Immature natural killer cell (primary cell): ENCODE measurements at regions not wholly inside any gene's neighbourhood (a gene's known extent, or its start where the extent isn't known, plus 50 kb on each side); places are given as distances from the start of the nearest gene placed in this dataset.

Source experiments
- DNase-seq, 3 donors: peaks; one replicate each; pipeline ENCODE4 v3.0.0; 2022; ENCODE audit warnings: mixed read lengths in 1 of 3
- H3K27ac Mint-ChIP-seq, 6 donors: one replicate each; pipeline ENCODE4 v1.8.0; 2020; ENCODE audit warnings: mixed read lengths in 6 of 6, mild to moderate bottlenecking in 5 of 6, inconsistent platforms in 4 of 6, moderate library complexity in 3 of 6
- H3K27me3 Mint-ChIP-seq, 3 donors: one replicate each; pipeline ENCODE4 v1.8.0; 2020 to 2021; ENCODE audit warnings: low read depth in 3 of 3, mild to moderate bottlenecking in 3 of 3, mixed read lengths in 3 of 3, moderate library complexity in 3 of 3, inconsistent platforms in 1 of 3
- H3K36me3 Mint-ChIP-seq, 3 donors: one replicate each; pipeline ENCODE4 v1.8.0; 2020; ENCODE audit warnings: mixed read lengths in 3 of 3, inconsistent platforms in 2 of 3, mild to moderate bottlenecking in 2 of 3
- H3K4me1 Mint-ChIP-seq, 2 donors: one replicate each; pipeline ENCODE4 v1.8.0; 2020; ENCODE audit warnings: inconsistent platforms in 2 of 2, mild to moderate bottlenecking in 2 of 2, mixed read lengths in 2 of 2, moderate library complexity in 1 of 2
- H3K4me3 Mint-ChIP-seq, 5 donors: one replicate each; pipeline ENCODE4 v1.8.0; 2020; ENCODE audit warnings: mild to moderate bottlenecking in 5 of 5, mixed read lengths in 5 of 5, inconsistent platforms in 3 of 5, moderate library complexity in 3 of 5
- H3K9me3 Mint-ChIP-seq, 6 donors: one replicate each; pipeline ENCODE4 v1.8.0; 2020; ENCODE audit warnings: mild to moderate bottlenecking in 6 of 6, mixed read lengths in 6 of 6, inconsistent platforms in 4 of 6, moderate library complexity in 3 of 6

- Mint-ChIP-seq H3K27me3 (peaks cover 0 to 2% (median 0%) of the 10 kb centered on the region in 3 donors), H3K4me3 (no peak overlapping the region)
Observed at GRCh38 chr7:9781710-9782109, 1192.0 kb upstream of the PHF14 start.

DNA sequence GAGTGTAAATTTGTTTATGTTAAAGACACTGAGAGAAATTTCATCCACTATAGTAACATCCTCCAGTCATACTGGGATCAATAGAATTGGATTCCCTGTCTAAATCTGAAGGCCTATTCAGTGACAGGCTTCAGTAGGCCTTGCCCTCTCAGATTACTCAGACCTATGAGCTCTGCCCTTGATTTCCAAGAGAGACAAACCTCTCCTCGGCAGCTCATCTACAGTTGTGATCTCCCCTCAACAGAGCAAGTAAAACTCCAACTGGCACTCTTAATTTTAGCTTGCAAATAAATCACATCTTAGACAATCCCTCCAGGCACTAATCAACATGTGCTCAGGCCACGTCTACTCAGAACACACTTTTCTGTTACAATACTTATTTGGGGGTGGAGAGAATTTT is 1191.4 kb upstream of the PHF14 start:
- no peak overlapping the region for H3K27ac Mint-ChIP-seq
- DNase-seq = no peak
- no peak overlapping the region for H3K4me3 Mint-ChIP-seq
- H3K9me3 Mint-ChIP-seq = peaks cover 8 to 42% (median 13%) of the 10 kb centered on the region in 6 donors
- no peaks in the 10 kb centered on the region for H3K36me3 Mint-ChIP-seq
- no peaks in the 10 kb centered on the region for H3K4me1 Mint-ChIP-seq
- H3K27me3 Mint-ChIP-seq = peaks cover 0 to 2% (median 0%) of the 10 kb centered on the region in 3 donors

More at GRCh38 chr7:9781710-9782109, 1192.0 kb upstream of the PHF14 start:
- Mint-ChIP-seq H3K9me3 (peaks cover 2 to 42% (median 13%) of the 10 kb centered on the region in 6 donors), H3K27ac (no peak overlapping the region), H3K36me3 (no peaks in the 10 kb centered on the region), H3K4me1 (no peaks in the 10 kb centered on the region)
- DNase-seq = no peak

GRCh38 chr7:9785211-9785610 is 1188.5 kb upstream of the PHF14 start:
- no peak for DNase-seq
- peaks cover 6 to 38% (median 15%) of the 10 kb centered on the region in 6 donors for H3K9me3 Mint-ChIP-seq
- peaks cover 0 to 2% (median 0%) of the 10 kb centered on the region in 3 donors for H3K27me3 Mint-ChIP-seq
- no peaks in the 10 kb centered on the region for H3K4me1 Mint-ChIP-seq
- H3K36me3 Mint-ChIP-seq = no peaks in the 10 kb centered on the region
- no peak overlapping the region for H3K27ac Mint-ChIP-seq
- no peak overlapping the region for H3K4me3 Mint-ChIP-seq

DNA sequence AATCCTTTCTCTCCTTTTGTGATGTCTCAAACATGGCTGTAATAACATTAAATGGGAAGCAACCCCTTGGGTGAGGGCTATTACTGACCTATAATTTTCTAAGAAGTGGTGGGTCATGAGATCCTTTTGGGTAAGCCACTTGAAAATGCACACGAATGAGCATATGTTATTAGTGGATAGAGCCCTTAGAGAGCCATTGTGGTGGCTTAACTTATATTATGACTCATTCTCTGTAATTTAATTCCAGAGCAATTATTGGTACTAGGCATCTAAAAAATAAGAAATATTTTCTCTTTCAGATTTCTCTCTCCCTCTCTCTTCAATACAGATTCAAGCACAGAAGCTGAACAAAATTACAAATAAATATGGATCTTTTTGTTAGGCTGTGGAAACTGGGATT is 1177.4 kb upstream of the PHF14 start:
- H3K4me1 Mint-ChIP-seq = no peaks in the 10 kb centered on the region
- no peaks in the 10 kb centered on the region for H3K36me3 Mint-ChIP-seq
- peaks cover 5 to 49% (median 10%) of the 10 kb centered on the region in 6 donors for H3K9me3 Mint-ChIP-seq
- no peak for DNase-seq
- H3K4me3 Mint-ChIP-seq = no peak overlapping the region
- H3K27ac Mint-ChIP-seq = no peak overlapping the region
- H3K27me3 Mint-ChIP-seq = no peaks in the 10 kb centered on the region

DNA sequence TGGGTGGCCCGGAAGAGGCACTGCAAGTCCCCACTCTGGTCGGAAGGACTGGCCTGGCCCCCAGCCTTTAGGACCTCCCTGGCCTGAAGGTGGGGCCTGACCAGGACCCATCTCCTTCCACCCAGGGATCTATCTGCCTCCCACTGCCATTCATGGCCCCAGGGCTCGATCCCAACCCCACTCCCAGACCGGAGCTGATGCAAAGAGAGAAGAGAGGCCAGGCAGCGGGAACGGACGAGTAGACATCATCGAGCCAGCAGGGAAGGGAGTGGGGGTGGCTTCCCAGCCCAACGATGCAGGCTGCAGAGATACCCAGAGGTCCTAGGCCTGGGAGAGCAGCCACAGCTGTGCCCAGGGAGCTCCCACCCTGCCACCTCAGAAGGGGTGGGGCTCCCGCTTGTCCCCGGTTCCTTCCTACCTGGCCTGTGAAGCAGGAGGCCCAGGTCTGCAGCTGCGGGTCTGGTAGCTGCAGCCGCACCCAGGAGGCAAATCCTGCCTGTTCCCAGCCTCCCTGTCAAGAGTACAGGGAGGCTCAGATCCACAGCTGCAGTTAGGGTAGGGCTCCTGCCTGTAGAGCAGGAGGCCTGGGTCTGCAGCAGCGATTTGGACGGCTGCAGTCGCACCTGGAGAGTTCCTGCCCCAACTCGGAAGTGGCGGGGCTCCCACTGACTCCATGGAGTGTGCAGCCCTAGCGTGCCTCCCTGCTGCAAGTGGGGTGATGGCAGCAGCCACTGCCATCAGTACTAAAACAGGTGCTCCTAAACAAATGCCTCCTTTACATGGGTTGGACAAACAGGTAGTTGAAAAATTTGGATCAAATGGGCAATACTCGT is 1151.0 kb upstream of the PHF14 start:
- Mint-ChIP-seq H3K9me3 (peaks cover 10 to 50% (median 29%) of the 10 kb centered on the region in 6 donors), H3K36me3 (peaks cover 0 to 4% (median 0%) of the 10 kb centered on the region in 3 donors), H3K27me3 (peaks cover 0 to 4% (median 3%) of the 10 kb centered on the region in 3 donors), H3K4me3 (no peak overlapping the region), H3K4me1 (no peaks in the 10 kb centered on the region), H3K27ac (no peak overlapping the region)
- DNase-seq = no peak

GRCh38 chr7:9835199-9835598 is 1138.5 kb upstream of the PHF14 start:
- Mint-ChIP-seq H3K27ac (no peak overlapping the region), H3K27me3 (peaks cover 0 to 2% (median 0%) of the 10 kb centered on the region in 3 donors), H3K9me3 (peaks cover 4 to 35% (median 12%) of the 10 kb centered on the region in 6 donors), H3K4me3 (no peak overlapping the region), H3K4me1 (no peaks in the 10 kb centered on the region), H3K36me3 (no peaks in the 10 kb centered on the region)
- DNase-seq = no peak

DNA sequence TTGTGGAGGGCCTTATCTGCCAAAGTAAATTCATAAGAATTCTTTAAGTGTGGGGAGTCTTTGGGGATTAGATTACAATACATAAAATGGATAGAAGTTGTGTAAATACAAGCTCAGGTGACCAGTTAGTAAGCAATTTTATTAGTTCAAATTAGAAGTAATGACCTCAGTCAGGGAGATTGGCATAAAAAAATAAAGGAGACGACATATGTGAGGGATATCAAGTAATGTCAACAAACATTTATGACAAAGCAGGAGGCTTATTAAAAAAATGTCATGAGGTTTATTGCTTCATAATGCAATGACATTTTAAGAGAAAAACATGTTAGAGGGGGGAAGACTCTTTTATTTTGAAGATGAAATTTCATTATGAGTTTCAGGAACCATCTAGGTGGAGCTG is 1137.0 kb upstream of the PHF14 start:
- Mint-ChIP-seq H3K27ac (no peak overlapping the region), H3K36me3 (no peaks in the 10 kb centered on the region), H3K4me3 (no peak overlapping the region), H3K27me3 (peaks cover 0 to 2% (median 0%) of the 10 kb centered on the region in 3 donors), H3K4me1 (no peaks in the 10 kb centered on the region), H3K9me3 (peaks cover 4 to 30% (median 12%) of the 10 kb centered on the region in 6 donors)
- no peak for DNase-seq

DNA sequence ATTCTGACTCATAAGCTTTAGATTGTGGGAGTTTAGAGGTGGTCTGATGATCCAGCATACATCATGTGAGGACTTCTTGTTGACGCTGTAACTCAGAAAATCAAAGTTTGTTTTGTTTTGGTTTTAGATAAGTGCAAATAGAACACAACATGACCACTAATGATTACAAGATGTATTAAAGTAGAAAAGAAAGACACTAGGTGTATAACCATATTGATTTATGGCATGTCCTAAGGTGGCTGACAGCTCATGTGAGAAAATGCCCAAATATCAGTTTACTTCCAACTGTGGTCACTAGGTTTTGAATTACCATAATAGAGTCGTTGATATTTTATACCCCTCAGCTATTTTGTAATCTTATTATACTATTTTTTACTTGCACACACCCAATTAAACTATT is 1131.4 kb upstream of the PHF14 start:
- DNase-seq = no peak
- peaks cover 0 to 4% (median 0%) of the 10 kb centered on the region in 3 donors for H3K27me3 Mint-ChIP-seq
- no peak overlapping the region for H3K4me3 Mint-ChIP-seq
- H3K9me3 Mint-ChIP-seq = peaks cover 0 to 21% (median 6%) of the 10 kb centered on the region in 6 donors
- no peaks in the 10 kb centered on the region for H3K4me1 Mint-ChIP-seq
- no peak overlapping the region for H3K27ac Mint-ChIP-seq
- H3K36me3 Mint-ChIP-seq = no peaks in the 10 kb centered on the region

GRCh38 chr7:9846902-9847301 is 1126.8 kb upstream of the PHF14 start:
- Mint-ChIP-seq H3K27ac (no peak overlapping the region), H3K4me3 (no peak overlapping the region), H3K4me1 (no peaks in the 10 kb centered on the region), H3K36me3 (no peaks in the 10 kb centered on the region), H3K27me3 (peaks cover 0 to 4% (median 0%) of the 10 kb centered on the region in 3 donors), H3K9me3 (peaks cover 0 to 7% (median 5%) of the 10 kb centered on the region in 6 donors)
- no peak for DNase-seq

- H3K27me3 Mint-ChIP-seq = no peaks in the 10 kb centered on the region
- H3K27ac Mint-ChIP-seq = no peak overlapping the region
- peaks cover 2 to 25% (median 13%) of the 10 kb centered on the region in 6 donors for H3K9me3 Mint-ChIP-seq
- no peaks in the 10 kb centered on the region for H3K36me3 Mint-ChIP-seq
- no peak for DNase-seq
- no peaks in the 10 kb centered on the region for H3K4me1 Mint-ChIP-seq
- H3K4me3 Mint-ChIP-seq = no peak overlapping the region
Observed at GRCh38 chr7:9854605-9855004, 1119.1 kb upstream of the PHF14 start.

DNA sequence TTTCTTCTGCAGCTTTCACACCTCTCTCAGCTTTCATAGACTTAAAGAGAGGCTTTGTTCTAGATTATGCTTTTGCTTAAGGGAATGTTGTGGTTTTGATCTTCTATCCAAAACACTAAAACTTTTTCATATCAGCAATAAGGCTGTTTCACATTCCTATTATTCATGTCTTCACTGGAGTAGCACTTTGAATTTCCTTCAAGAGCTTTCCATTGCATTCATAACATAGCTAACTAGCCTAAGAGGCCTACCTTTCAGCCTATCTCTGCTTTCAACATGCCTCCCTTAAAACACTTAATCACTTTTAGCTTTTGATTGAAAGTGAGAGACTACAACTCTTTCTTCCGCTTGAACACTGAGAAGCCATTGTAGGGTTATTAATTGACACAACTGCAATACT is 1117.0 kb upstream of the PHF14 start:
- Mint-ChIP-seq H3K4me1 (no peaks in the 10 kb centered on the region), H3K27ac (no peak overlapping the region), H3K4me3 (no peak overlapping the region), H3K27me3 (no peaks in the 10 kb centered on the region), H3K36me3 (no peaks in the 10 kb centered on the region), H3K9me3 (peaks cover 3 to 43% (median 24%) of the 10 kb centered on the region in 6 donors)
- DNase-seq = no peak

DNA sequence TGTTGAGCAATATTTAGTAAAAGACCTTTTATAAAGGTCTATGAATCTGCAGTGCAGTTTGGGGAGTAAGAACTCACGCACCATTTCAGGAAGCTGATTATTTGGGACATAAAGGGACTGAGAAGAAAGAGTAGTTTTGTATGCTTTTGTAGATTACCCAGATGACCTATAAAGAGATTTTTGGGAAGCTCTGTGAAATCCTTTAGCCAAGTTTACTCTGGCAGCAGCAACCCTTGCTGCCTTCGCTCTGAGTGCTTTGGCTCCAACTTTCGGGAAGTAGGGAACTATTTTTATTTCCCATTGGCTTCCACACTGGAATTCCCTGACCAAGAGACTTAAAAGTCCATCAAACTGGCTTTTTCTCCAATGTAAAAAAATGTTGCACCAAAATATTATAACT is 1110.1 kb upstream of the PHF14 start:
- H3K36me3 Mint-ChIP-seq = no peaks in the 10 kb centered on the region
- no peak overlapping the region for H3K4me3 Mint-ChIP-seq
- DNase-seq = no peak

DNA sequence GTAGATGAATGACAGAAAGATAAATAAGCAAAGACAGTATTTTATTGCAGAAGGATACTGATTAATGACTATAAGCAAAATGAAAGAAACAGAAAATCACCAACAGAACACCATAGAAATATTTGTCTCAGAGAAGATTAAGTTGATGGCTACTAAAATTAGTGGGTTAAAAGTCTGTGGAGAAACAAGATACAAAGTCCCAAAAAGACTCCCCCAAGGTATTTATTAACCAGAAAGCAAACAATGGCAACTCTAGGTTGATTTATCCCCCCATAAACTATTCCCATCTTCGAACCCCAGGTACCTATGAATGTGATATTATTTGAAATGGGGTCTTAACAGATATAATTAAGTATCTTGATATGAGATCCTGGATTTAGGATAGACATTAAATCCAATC is 1104.5 kb upstream of the PHF14 start:
- no peak for DNase-seq
- Mint-ChIP-seq H3K9me3 (peaks cover 4 to 41% (median 19%) of the 10 kb centered on the region in 6 donors), H3K4me1 (no peaks in the 10 kb centered on the region), H3K4me3 (no peak overlapping the region), H3K27me3 (no peaks in the 10 kb centered on the region), H3K36me3 (no peaks in the 10 kb centered on the region), H3K27ac (no peak overlapping the region)

More for the DNA sequence above, 1110.1 kb upstream of the PHF14 start:
- peaks cover 9 to 44% (median 23%) of the 10 kb centered on the region in 6 donors for H3K9me3 Mint-ChIP-seq
- H3K27me3 Mint-ChIP-seq = no peaks in the 10 kb centered on the region
- H3K4me1 Mint-ChIP-seq = no peaks in the 10 kb centered on the region
- no peak overlapping the region for H3K27ac Mint-ChIP-seq

- H3K4me1 Mint-ChIP-seq = no peaks in the 10 kb centered on the region
- H3K9me3 Mint-ChIP-seq = peaks cover 4 to 41% (median 19%) of the 10 kb centered on the region in 6 donors
- no peak overlapping the region for H3K4me3 Mint-ChIP-seq
- H3K36me3 Mint-ChIP-seq = no peaks in the 10 kb centered on the region
- no peak overlapping the region for H3K27ac Mint-ChIP-seq
- no peaks in the 10 kb centered on the region for H3K27me3 Mint-ChIP-seq
- no peak for DNase-seq
Observed at GRCh38 chr7:9869566-9869965, 1104.1 kb upstream of the PHF14 start.
